GM12878 (cell line): ENCODE measurements at regions not wholly inside any gene's neighbourhood (a gene's known extent, or its start where the extent isn't known, plus 50 kb on each side); places are given as distances from the start of the nearest gene placed in this dataset.

Source experiments
- BMI1 ChIP-seq: fragments of 450-650 bp; IDR thresholded peaks from 2 replicates; pipeline ENCODE4 v1.6.1; 2016; ENCODE audit warnings: mild to moderate bottlenecking, moderate library complexity, borderline replicate concordance
- CBX5 ChIP-seq: sonication (generic); IDR thresholded peaks from 2 replicates; pipeline ENCODE4 v1.6.1; 2016; ENCODE audit warnings: low read depth, moderate library complexity, mild to moderate bottlenecking, inconsistent platforms
- JUND ChIP-seq: IDR thresholded peaks from 2 replicates; pipeline ENCODE4 v1.6.1; 2012; ENCODE audit warnings: low read depth, mild to moderate bottlenecking, low read length, improper control_type of control experiment, moderate library complexity
- KAT2A ChIP-seq: conservative IDR thresholded peaks from 2 replicates; pipeline ENCODE4 v1.6.1; 2011; ENCODE audit warnings: low read depth, low read length; ENCODE audit not compliant: control insufficient read depth
- POLR2AphosphoS5 ChIP-seq: IDR thresholded peaks from 2 replicates; pipeline ENCODE4 v1.6.1; 2011; ENCODE audit warnings: mild to moderate bottlenecking, low read length, inconsistent platforms
- SMARCA5 ChIP-seq: fragments of 450-650 bp; IDR thresholded peaks from 2 replicates; pipeline ENCODE4 v1.6.1; 2017; ENCODE audit warnings: mild to moderate bottlenecking
- ZNF274 ChIP-seq: IDR thresholded peaks from one replicate; pipeline ENCODE4 v1.8.0; 2011; ENCODE audit not compliant: insufficient read length, insufficient read depth
- TF ChIP-seq, protein P1 (sequence below), 3 experiments: IDR thresholded peaks in 2 of 3; conservative IDR thresholded peaks in 1 of 3; 2 replicates each; pipeline ENCODE4 v1.5.1; 2011; ENCODE audit warnings: low read depth in 3 of 3, low read length in 3 of 3, mild to moderate bottlenecking in 3 of 3, control low read depth in 2 of 3, moderate library complexity in 2 of 3, inconsistent platforms in 1 of 3, mixed read lengths in 1 of 3; ENCODE audit not compliant: control insufficient read depth in 2 of 3, insufficient read depth in 1 of 3; ENCODE audit errors: extremely low read depth in 1 of 3
- TF ChIP-seq, protein P2 (sequence below): fragments of 450-650 bp; IDR thresholded peaks from 2 replicates; pipeline ENCODE4 v1.6.1; 2017; ENCODE audit warnings: mild to moderate bottlenecking

GRCh38 chr7:19448091-19448490 lies 260.7 kb downstream of the POLR1F start:
- TF ChIP-seq, protein P1, sequence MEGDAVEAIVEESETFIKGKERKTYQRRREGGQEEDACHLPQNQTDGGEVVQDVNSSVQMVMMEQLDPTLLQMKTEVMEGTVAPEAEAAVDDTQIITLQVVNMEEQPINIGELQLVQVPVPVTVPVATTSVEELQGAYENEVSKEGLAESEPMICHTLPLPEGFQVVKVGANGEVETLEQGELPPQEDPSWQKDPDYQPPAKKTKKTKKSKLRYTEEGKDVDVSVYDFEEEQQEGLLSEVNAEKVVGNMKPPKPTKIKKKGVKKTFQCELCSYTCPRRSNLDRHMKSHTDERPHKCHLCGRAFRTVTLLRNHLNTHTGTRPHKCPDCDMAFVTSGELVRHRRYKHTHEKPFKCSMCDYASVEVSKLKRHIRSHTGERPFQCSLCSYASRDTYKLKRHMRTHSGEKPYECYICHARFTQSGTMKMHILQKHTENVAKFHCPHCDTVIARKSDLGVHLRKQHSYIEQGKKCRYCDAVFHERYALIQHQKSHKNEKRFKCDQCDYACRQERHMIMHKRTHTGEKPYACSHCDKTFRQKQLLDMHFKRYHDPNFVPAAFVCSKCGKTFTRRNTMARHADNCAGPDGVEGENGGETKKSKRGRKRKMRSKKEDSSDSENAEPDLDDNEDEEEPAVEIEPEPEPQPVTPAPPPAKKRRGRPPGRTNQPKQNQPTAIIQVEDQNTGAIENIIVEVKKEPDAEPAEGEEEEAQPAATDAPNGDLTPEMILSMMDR (IDR thresholded peaks at IDR 0.05 in 2 of 3, conservative IDR thresholded peaks at IDR 0.05 in 1 of 3; ENCODE audit: control insufficient read depth in 2 of 3, extremely low read depth in 1 of 3, insufficient read depth in 1 of 3, low read depth in 3 of 3, low read length in 3 of 3) = no peak
- no peak for TF ChIP-seq KAT2A
- no peak for TF ChIP-seq SMARCA5
- TF ChIP-seq CBX5 = no peak
- TF ChIP-seq JUND = no peak
- TF ChIP-seq ZNF274 = no peak
- TF ChIP-seq POLR2AphosphoS5 = no peak
- TF ChIP-seq, protein P2, sequence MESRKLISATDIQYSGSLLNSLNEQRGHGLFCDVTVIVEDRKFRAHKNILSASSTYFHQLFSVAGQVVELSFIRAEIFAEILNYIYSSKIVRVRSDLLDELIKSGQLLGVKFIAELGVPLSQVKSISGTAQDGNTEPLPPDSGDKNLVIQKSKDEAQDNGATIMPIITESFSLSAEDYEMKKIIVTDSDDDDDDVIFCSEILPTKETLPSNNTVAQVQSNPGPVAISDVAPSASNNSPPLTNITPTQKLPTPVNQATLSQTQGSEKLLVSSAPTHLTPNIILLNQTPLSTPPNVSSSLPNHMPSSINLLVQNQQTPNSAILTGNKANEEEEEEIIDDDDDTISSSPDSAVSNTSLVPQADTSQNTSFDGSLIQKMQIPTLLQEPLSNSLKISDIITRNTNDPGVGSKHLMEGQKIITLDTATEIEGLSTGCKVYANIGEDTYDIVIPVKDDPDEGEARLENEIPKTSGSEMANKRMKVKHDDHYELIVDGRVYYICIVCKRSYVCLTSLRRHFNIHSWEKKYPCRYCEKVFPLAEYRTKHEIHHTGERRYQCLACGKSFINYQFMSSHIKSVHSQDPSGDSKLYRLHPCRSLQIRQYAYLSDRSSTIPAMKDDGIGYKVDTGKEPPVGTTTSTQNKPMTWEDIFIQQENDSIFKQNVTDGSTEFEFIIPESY = no peak
- TF ChIP-seq BMI1 = no peak
